ENCODE measurements at regions not wholly inside any gene's neighbourhood (a gene's known extent, or its start where the extent isn't known, plus 50 kb on each side); places are given as distances from the start of the nearest gene placed in this dataset.
"Not testable (repeated sequence)": the region's sequence is repeated elsewhere in the genome, so short reads cannot be mapped to it uniquely, and the experiment has no call there.

GRCh38 chr15:95636107-95636506, 694.4 kb upstream of the NR2F2 start:
- Histone ChIP-seq H3K4me3 (no peak overlapping the region), H3K9me3 (replicated peaks) (peaks cover 3% of the 10 kb centered on the region; the same call in 1 of the 2 replicates), H3K4me1 (replicated peaks) (no peaks in the 10 kb centered on the region), H3K27me3 (replicated peaks) (no peaks in the 10 kb centered on the region), H3K36me3 (no peaks in the 10 kb centered on the region), H3K27ac (no peak overlapping the region)
- no peak for DNase-seq (ENCODE audit: low read depth in 1 of 2, low spot score in 2 of 2)

GRCh38 chr15:95637234-95637633, 693.3 kb upstream of the NR2F2 start:
- H3K27ac ChIP-seq; H3K4me1 ChIP-seq (replicated peaks); H3K27me3 ChIP-seq (replicated peaks); H3K9me3 ChIP-seq (replicated peaks); H3K36me3 ChIP-seq; H3K4me3 ChIP-seq; DNase-seq (ENCODE audit: low read depth in 1 of 2, low spot score in 2 of 2): not testable (repeated sequence)

GRCh38 chr15:95639208-95639607, 691.3 kb upstream of the NR2F2 start:
- no peaks in the 10 kb centered on the region for H3K36me3 ChIP-seq

GRCh38 chr15:95644100-95644875, 686.2 kb upstream of the NR2F2 start:
- Histone ChIP-seq H3K27ac (no peak overlapping the region), H3K4me3 (no peak overlapping the region), H3K4me1 (replicated peaks) (no peaks in the 10 kb centered on the region), H3K36me3 (no peaks in the 10 kb centered on the region), H3K9me3 (replicated peaks) (no peaks in the 10 kb centered on the region; the same call in 1 of the 2 replicates), H3K27me3 (replicated peaks) (no peaks in the 10 kb centered on the region)
- DNase-seq (ENCODE audit: low read depth in 1 of 2, low spot score in 2 of 2) = no peak

More at GRCh38 chr15:95639208-95639607, 691.3 kb upstream of the NR2F2 start:
- no peaks in the 10 kb centered on the region; the same call in 1 of the 2 replicates for H3K9me3 ChIP-seq (replicated peaks)
- DNase-seq (ENCODE audit: low read depth in 1 of 2, low spot score in 2 of 2) = no peak
- H3K4me1 ChIP-seq (replicated peaks) = no peaks in the 10 kb centered on the region
- H3K4me3 ChIP-seq = no peak overlapping the region
- no peak overlapping the region for H3K27ac ChIP-seq
- H3K27me3 ChIP-seq (replicated peaks) = no peaks in the 10 kb centered on the region

GRCh38 chr15:95645791-95646338, 684.6 kb upstream of the NR2F2 start:
- no peak overlapping the region for H3K4me3 ChIP-seq
- H3K36me3 ChIP-seq = no peaks in the 10 kb centered on the region
- no peaks in the 10 kb centered on the region for H3K9me3 ChIP-seq (replicated peaks)
- DNase-seq (ENCODE audit: low read depth in 1 of 2, low spot score in 2 of 2) = no peak
- no peaks in the 10 kb centered on the region for H3K27me3 ChIP-seq (replicated peaks)
- H3K4me1 ChIP-seq (replicated peaks) = no peaks in the 10 kb centered on the region
- H3K27ac ChIP-seq = no peak overlapping the region

- H3K9me3 ChIP-seq (replicated peaks) = no peaks in the 10 kb centered on the region
- no peak overlapping the region for H3K27ac ChIP-seq
Measured at GRCh38 chr15:95646484-95647273, 683.8 kb upstream of the NR2F2 start.

GRCh38 chr15:95647531-95648277, 682.8 kb upstream of the NR2F2 start:
- Histone ChIP-seq H3K27me3 (replicated peaks) (no peaks in the 10 kb centered on the region), H3K4me3 (no peak overlapping the region), H3K9me3 (replicated peaks) (no peaks in the 10 kb centered on the region), H3K4me1 (replicated peaks) (no peaks in the 10 kb centered on the region), H3K27ac (no peak overlapping the region), H3K36me3 (no peaks in the 10 kb centered on the region)
- DNase-seq (ENCODE audit: low read depth in 1 of 2, low spot score in 2 of 2) = no peak

More at GRCh38 chr15:95646484-95647273, 683.8 kb upstream of the NR2F2 start:
- no peak for DNase-seq (ENCODE audit: low read depth in 1 of 2, low spot score in 2 of 2)
- Histone ChIP-seq H3K27me3 (replicated peaks) (no peaks in the 10 kb centered on the region), H3K4me1 (replicated peaks) (no peaks in the 10 kb centered on the region), H3K4me3 (no peak overlapping the region), H3K36me3 (no peaks in the 10 kb centered on the region)

- H3K4me1 ChIP-seq (replicated peaks) = no peaks in the 10 kb centered on the region; the same call in 1 of the 2 replicates
- H3K27me3 ChIP-seq (replicated peaks) = no peaks in the 10 kb centered on the region
- H3K9me3 ChIP-seq (replicated peaks) = no peaks in the 10 kb centered on the region
- no peak overlapping the region for H3K27ac ChIP-seq
- no peak overlapping the region for H3K4me3 ChIP-seq
- no peak for DNase-seq (ENCODE audit: low read depth in 1 of 2, low spot score in 2 of 2)
- H3K36me3 ChIP-seq = no peaks in the 10 kb centered on the region
Measured at GRCh38 chr15:95653361-95653805, 677.1 kb upstream of the NR2F2 start.

GRCh38 chr15:95655089-95655607, 675.4 kb upstream of the NR2F2 start:
- Histone ChIP-seq H3K27ac (no peak overlapping the region), H3K4me1 (replicated peaks) (no peaks in the 10 kb centered on the region; the same call in 1 of the 2 replicates), H3K36me3 (no peaks in the 10 kb centered on the region), H3K9me3 (replicated peaks) (no peaks in the 10 kb centered on the region), H3K4me3 (no peak overlapping the region), H3K27me3 (replicated peaks) (no peaks in the 10 kb centered on the region)
- DNase-seq (ENCODE audit: low read depth in 1 of 2, low spot score in 2 of 2) = no peak

GRCh38 chr15:95656595-95656994, 673.9 kb upstream of the NR2F2 start:
- DNase-seq (ENCODE audit: low read depth in 1 of 2, low spot score in 2 of 2) = no peak
- H3K4me1 ChIP-seq (replicated peaks) = no peaks in the 10 kb centered on the region; the same call in 1 of the 2 replicates
- no peak overlapping the region for H3K4me3 ChIP-seq
- H3K27ac ChIP-seq = no peak overlapping the region
- H3K9me3 ChIP-seq (replicated peaks) = no peaks in the 10 kb centered on the region
- H3K36me3 ChIP-seq = no peaks in the 10 kb centered on the region
- H3K27me3 ChIP-seq (replicated peaks) = no peaks in the 10 kb centered on the region

GRCh38 chr15:95658799-95659198, 671.7 kb upstream of the NR2F2 start:
- H3K27ac ChIP-seq = no peak overlapping the region
- H3K36me3 ChIP-seq = no peaks in the 10 kb centered on the region
- H3K4me1 ChIP-seq (replicated peaks) = no peaks in the 10 kb centered on the region; the same call in 1 of the 2 replicates
- H3K4me3 ChIP-seq = no peak overlapping the region
- no peak for DNase-seq (ENCODE audit: low read depth in 1 of 2, low spot score in 2 of 2)
- no peaks in the 10 kb centered on the region for H3K9me3 ChIP-seq (replicated peaks)
- H3K27me3 ChIP-seq (replicated peaks) = no peaks in the 10 kb centered on the region

- H3K27me3 ChIP-seq (replicated peaks) = no peaks in the 10 kb centered on the region
- no peak overlapping the region for H3K4me3 ChIP-seq
- H3K4me1 ChIP-seq (replicated peaks) = no peaks in the 10 kb centered on the region; the same call in 1 of the 2 replicates
- no peak overlapping the region for H3K27ac ChIP-seq
- no peaks in the 10 kb centered on the region for H3K36me3 ChIP-seq
- no peaks in the 10 kb centered on the region for H3K9me3 ChIP-seq (replicated peaks)
- DNase-seq (ENCODE audit: low read depth in 1 of 2, low spot score in 2 of 2) = no peak
Measured at GRCh38 chr15:95659656-95660055, 670.8 kb upstream of the NR2F2 start.

- no peak overlapping the region for H3K4me3 ChIP-seq
- no peak overlapping the region for H3K27ac ChIP-seq
- no peak for DNase-seq (ENCODE audit: low read depth in 1 of 2, low spot score in 2 of 2)
- H3K36me3 ChIP-seq = no peaks in the 10 kb centered on the region
- H3K9me3 ChIP-seq (replicated peaks) = no peaks in the 10 kb centered on the region
- H3K27me3 ChIP-seq (replicated peaks) = no peaks in the 10 kb centered on the region
- peaks cover 4% of the 10 kb centered on the region; the same call in 1 of the 2 replicates for H3K4me1 ChIP-seq (replicated peaks)
Measured at GRCh38 chr15:95662638-95663037, 667.9 kb upstream of the NR2F2 start.
